Mucosa of descending colon (tissue), 3 donors: ENCODE measurements at regions not wholly inside any gene's neighbourhood (a gene's known extent, or its start where the extent isn't known, plus 50 kb on each side); places are given as distances from the start of the nearest gene placed in this dataset.

Source experiments
- ATAC-seq: fragments of 200-7000 bp; cut with Tn5 transposase; one replicate; pipeline ENCODE4 v1.9.1; 2020; ENCODE audit warnings: mild to moderate bottlenecking, moderate library complexity
- DNase-seq, 3 donors: peaks; one replicate each; pipeline ENCODE4 v3.0.0-alpha.2; 2020
- H3K36me3 ChIP-seq: fragments of 200-600 bp; one replicate; pipeline ENCODE4 v1.8.0; 2021; ENCODE audit warnings: low read depth, mild to moderate bottlenecking
- H3K4me1 ChIP-seq: fragments of 200-600 bp; one replicate; pipeline ENCODE4 v1.8.0; 2021; ENCODE audit warnings: low read depth, mild to moderate bottlenecking
- H3K4me3 ChIP-seq: fragments of 200-600 bp; one replicate; pipeline ENCODE4 v1.8.0; 2021; ENCODE audit warnings: mild to moderate bottlenecking
- H3K9me3 ChIP-seq: fragments of 200-600 bp; one replicate; pipeline ENCODE4 v1.8.0; 2021; ENCODE audit warnings: mild to moderate bottlenecking
- intact Hi-C, 2 donors: fragments of 100-400 bp; cut with DNase I in 1 of 2; cut with micrococcal nuclease in 1 of 2; formaldehyde crosslinking; loops; one replicate each; pipeline versions ENCODE4 v1.11.0 to v1.11.1; 2022; cut with DNase I, micrococcal nuclease
- TF ChIP-seq, protein P1 (sequence below): fragments of 200-600 bp; IDR thresholded peaks from one replicate; pipeline ENCODE4 v1.8.0; 2022; ENCODE audit warnings: antibody characterized with exemption, mild to moderate bottlenecking
- donor health status: DM: no; HTN: no; CAD: no; lungs with moderate emphysema.
- donor health status: DM: no; HTN: no; CAD: no.
- donor health status: DM: no; HTN: yes; CAD: no.

DNA sequence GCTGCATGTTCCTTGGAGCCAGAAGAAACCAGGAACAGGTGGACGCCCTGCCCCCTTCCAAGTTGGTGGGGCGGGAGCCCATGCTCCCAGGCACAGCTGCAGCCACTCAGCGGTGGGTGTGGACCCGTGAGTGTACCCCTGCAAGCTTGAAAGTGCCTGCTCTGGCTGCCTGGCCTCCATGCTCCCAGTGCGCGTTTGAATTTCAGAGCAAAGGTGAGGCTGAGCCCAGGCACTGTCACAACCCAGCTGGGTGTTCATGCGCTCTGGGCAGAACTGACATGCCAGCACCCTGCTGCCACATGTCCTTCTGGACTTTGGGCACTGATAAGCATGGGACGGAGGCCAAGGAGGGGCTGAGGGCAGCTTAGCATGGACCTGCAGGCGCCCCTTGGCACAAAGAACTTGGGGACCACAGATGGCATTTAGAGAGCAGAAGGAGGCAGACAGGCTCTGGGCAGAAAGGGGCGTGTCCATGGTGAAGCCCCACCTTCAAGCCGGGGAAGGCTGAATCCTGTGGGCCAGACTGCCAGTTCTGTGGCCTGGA, 402.0 kb upstream of the NRG3 start:
- DNase-seq (peak in 1 of 3 donors; percentile 33), ATAC-seq (no peak)
- no peak overlapping the region for H3K4me3 ChIP-seq
- H3K9me3 ChIP-seq, result peaks cover 43% of the 10 kb centered on the region
- TF ChIP-seq, protein P1, sequence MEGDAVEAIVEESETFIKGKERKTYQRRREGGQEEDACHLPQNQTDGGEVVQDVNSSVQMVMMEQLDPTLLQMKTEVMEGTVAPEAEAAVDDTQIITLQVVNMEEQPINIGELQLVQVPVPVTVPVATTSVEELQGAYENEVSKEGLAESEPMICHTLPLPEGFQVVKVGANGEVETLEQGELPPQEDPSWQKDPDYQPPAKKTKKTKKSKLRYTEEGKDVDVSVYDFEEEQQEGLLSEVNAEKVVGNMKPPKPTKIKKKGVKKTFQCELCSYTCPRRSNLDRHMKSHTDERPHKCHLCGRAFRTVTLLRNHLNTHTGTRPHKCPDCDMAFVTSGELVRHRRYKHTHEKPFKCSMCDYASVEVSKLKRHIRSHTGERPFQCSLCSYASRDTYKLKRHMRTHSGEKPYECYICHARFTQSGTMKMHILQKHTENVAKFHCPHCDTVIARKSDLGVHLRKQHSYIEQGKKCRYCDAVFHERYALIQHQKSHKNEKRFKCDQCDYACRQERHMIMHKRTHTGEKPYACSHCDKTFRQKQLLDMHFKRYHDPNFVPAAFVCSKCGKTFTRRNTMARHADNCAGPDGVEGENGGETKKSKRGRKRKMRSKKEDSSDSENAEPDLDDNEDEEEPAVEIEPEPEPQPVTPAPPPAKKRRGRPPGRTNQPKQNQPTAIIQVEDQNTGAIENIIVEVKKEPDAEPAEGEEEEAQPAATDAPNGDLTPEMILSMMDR, result no peak
- H3K4me1 ChIP-seq, result no peaks in the 10 kb centered on the region
- H3K36me3 ChIP-seq, result no peaks in the 10 kb centered on the region
- intact Hi-C loops, result no loop called here

DNA sequence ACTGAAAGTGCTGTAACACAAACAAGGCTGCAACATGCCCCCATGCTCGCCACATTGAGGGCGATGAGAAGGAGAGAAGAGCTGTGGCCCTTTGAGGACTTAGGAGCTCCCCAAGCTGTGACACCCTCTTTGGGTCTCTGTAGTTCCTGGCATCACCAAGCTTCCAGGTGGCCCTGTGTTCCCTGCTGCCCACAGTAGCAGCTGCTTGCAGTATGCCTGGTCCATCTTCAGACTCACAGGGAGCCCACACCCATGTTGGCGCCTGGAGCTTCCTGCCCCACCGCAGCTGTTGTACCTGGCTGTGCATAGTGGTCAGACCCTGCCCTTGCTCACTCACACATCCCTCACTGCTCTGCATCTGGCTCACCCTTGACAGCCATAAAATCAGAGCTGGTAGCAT, 401.2 kb upstream of the NRG3 start:
- intact Hi-C loops, result no loop called here

GRCh38 chr10:81479316-81479715, 395.7 kb upstream of the NRG3 start:
- H3K9me3 ChIP-seq, result peaks cover 8% of the 10 kb centered on the region
- TF ChIP-seq, protein P1, result no peak
- intact Hi-C loops, result no loop called here
- no peaks in the 10 kb centered on the region for H3K4me1 ChIP-seq
- H3K4me3 ChIP-seq, result no peak overlapping the region
- no peaks in the 10 kb centered on the region for H3K36me3 ChIP-seq
- DNase-seq (no peak), ATAC-seq (no peak)

More for the DNA sequence above, 401.2 kb upstream of the NRG3 start:
- Histone ChIP-seq H3K4me3 (no peak overlapping the region), H3K36me3 (no peaks in the 10 kb centered on the region), H3K4me1 (no peaks in the 10 kb centered on the region), H3K9me3 (peaks cover 41% of the 10 kb centered on the region)
- TF ChIP-seq, protein P1, result no peak
- DNase-seq, result peak in 1 of 3 donors; percentile 19
- no peak for ATAC-seq

DNA sequence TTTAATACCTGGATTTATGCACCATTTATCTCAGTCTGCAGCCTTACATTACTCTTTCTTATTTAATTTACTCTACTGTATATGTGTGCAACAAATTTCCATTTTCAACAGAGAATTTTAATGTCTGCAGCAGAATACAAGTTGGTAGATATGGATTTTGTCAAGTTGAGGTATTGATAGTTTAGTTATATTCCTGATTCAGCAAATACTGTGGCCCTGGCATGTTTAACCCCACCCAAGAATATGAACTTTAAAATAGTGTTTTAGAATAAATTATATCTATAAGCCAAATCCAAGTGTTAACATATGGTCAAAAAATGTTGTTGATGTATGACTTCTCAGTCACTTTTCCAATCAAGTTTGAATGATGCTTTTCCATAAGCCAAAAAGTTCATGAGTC, 378.4 kb upstream of the NRG3 start:
- DNase-seq (no peak), ATAC-seq (no peak)
- no peak overlapping the region for H3K4me3 ChIP-seq
- intact Hi-C loops, result no loop called here
- no peaks in the 10 kb centered on the region for H3K36me3 ChIP-seq
- TF ChIP-seq, protein P1, result no peak
- no peaks in the 10 kb centered on the region for H3K4me1 ChIP-seq
- H3K9me3 ChIP-seq, result peaks cover 41% of the 10 kb centered on the region

DNA sequence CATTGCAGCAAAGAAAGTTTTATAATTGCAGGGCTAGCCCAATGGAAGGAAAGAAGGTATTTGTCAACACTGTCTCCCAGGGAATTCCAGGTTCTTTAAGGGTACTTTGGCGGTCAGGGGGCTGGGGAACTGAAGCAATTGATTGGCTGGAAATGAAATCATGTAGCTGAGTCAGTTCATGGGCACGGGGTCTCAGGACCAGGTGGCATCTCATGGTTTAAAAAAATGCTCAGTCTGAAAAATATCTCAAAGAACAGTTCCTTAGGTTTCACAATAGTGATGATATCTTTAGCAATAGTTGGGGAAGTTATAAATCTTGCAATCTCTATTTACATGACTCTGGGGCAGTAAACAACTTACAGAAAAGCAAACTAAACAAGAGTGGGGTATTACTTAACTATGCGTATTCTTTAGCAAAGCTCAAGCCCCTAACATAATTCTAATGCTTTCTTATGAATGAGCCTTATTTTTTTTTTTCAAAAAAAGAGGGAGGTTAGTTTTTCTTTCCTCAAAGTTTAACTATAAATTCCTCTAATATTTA, 376.9 kb upstream of the NRG3 start:
- TF ChIP-seq, protein P1, result no peak
- intact Hi-C loops, result no loop called here
- no peak overlapping the region for H3K4me3 ChIP-seq
- peaks cover 43% of the 10 kb centered on the region for H3K9me3 ChIP-seq
- ATAC-seq (no peak), DNase-seq (no peak)
- H3K36me3 ChIP-seq, result no peaks in the 10 kb centered on the region
- H3K4me1 ChIP-seq, result no peaks in the 10 kb centered on the region
